ENCODE measurements at regions not wholly inside any gene's neighbourhood (a gene's known extent, or its start where the extent isn't known, plus 50 kb on each side); places are given as distances from the start of the nearest gene placed in this dataset.

DNA sequence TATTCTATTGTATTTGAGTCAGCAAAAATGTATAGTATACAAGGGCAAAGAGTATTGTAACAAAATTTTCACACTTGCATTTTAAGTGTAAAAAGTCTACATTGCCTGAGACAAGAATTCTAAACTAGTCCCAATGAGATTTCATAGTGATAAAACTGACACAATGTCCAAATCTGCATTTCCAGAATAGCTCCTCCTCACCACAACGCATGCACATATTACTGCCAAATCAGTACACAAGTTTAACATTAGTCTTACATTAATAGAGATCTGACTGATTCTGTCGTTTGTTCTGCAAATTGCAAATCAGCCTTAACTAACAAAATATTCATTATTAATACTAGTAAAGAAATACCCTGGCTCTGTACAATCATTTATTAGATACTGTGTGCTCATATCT, 222.2 kb upstream of the NEIL3 start:
- H3K27ac Mint-ChIP-seq (ENCODE audit: unreplicated experiment) = no peak overlapping the region
- H3K9me3 ChIP-seq = no peaks in the 10 kb centered on the region
- intact Hi-C loops (cut with micrococcal nuclease; ENCODE audit: unreplicated experiment) = no loop called here
- BruUV-seq (replicated peaks) = no TSS peak
- H3K4me3 ChIP-seq (ENCODE audit: low read depth, low read length) = no peak overlapping the region
- H3K4me1 ChIP-seq = no peaks in the 10 kb centered on the region
- H3K9me3 Mint-ChIP-seq (ENCODE audit: unreplicated experiment) = no peaks in the 10 kb centered on the region
- no peak overlapping the region for H3K4me3 Mint-ChIP-seq (ENCODE audit: unreplicated experiment)
- POLR2A ChIA-PET = no interaction called here
- H3K27me3 ChIP-seq (replicated peaks; ENCODE audit: control insufficient read depth, insufficient read depth, low read length) = no peaks in the 10 kb centered on the region
- TF ChIP-seq, protein P1, sequence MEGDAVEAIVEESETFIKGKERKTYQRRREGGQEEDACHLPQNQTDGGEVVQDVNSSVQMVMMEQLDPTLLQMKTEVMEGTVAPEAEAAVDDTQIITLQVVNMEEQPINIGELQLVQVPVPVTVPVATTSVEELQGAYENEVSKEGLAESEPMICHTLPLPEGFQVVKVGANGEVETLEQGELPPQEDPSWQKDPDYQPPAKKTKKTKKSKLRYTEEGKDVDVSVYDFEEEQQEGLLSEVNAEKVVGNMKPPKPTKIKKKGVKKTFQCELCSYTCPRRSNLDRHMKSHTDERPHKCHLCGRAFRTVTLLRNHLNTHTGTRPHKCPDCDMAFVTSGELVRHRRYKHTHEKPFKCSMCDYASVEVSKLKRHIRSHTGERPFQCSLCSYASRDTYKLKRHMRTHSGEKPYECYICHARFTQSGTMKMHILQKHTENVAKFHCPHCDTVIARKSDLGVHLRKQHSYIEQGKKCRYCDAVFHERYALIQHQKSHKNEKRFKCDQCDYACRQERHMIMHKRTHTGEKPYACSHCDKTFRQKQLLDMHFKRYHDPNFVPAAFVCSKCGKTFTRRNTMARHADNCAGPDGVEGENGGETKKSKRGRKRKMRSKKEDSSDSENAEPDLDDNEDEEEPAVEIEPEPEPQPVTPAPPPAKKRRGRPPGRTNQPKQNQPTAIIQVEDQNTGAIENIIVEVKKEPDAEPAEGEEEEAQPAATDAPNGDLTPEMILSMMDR (IDR thresholded peaks at IDR 0.05; ENCODE audit: insufficient read depth in 1 of 2, low read depth in 1 of 2, low read length in 1 of 2, severe bottlenecking in 1 of 2, unreplicated experiment in 1 of 2) = no peak
- DNase-seq = no peak
- no peaks in the 10 kb centered on the region for H3K36me3 Mint-ChIP-seq (ENCODE audit: insufficient read depth, unreplicated experiment)
- CTCF ChIA-PET = no interaction called here
- H3K4me1 Mint-ChIP-seq (ENCODE audit: low read depth, unreplicated experiment) = no peaks in the 10 kb centered on the region
- no peaks in the 10 kb centered on the region for H3K27me3 Mint-ChIP-seq (ENCODE audit: insufficient read depth, unreplicated experiment)
- no peaks in the 10 kb centered on the region for H3K36me3 ChIP-seq (ENCODE audit: control insufficient read depth, insufficient read depth, low read length)

DNA sequence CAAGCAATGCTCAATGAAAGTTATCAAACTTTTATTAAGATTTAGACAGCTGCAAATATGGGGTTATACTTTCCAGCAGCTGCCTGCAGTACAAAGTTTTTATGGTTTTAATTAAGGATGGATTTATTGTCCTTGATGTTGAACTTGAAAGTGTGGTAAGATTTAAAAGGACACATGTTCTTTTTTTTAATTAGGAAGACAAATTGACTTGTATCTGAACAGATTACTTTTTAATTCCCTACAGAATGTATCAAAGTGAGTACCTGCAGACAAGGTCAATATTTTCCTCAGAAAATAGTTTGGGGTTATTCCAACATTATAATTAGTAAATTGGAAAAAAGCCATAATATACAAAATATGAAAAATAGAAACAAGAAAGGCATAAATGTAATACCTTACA, 218.2 kb upstream of the NEIL3 start:
- CTCF ChIA-PET = no interaction called here
- no TSS peak for BruUV-seq (replicated peaks)
- H3K4me1 ChIP-seq = no peaks in the 10 kb centered on the region
- Mint-ChIP-seq H3K4me3 (ENCODE audit: unreplicated experiment) (no peak overlapping the region), H3K4me1 (ENCODE audit: low read depth, unreplicated experiment) (no peaks in the 10 kb centered on the region), H3K27ac (ENCODE audit: unreplicated experiment) (no peak overlapping the region), H3K27me3 (ENCODE audit: insufficient read depth, unreplicated experiment) (no peaks in the 10 kb centered on the region), H3K9me3 (ENCODE audit: unreplicated experiment) (no peaks in the 10 kb centered on the region), H3K36me3 (ENCODE audit: insufficient read depth, unreplicated experiment) (no peaks in the 10 kb centered on the region)
- no peak for DNase-seq
- TF ChIP-seq, protein P1 (IDR thresholded peaks at IDR 0.05; ENCODE audit: insufficient read depth in 1 of 2, low read depth in 1 of 2, low read length in 1 of 2, severe bottlenecking in 1 of 2, unreplicated experiment in 1 of 2) = no peak
- H3K27me3 ChIP-seq (replicated peaks; ENCODE audit: control insufficient read depth, insufficient read depth, low read length) = no peaks in the 10 kb centered on the region
- no peaks in the 10 kb centered on the region for H3K9me3 ChIP-seq
- no peaks in the 10 kb centered on the region for H3K36me3 ChIP-seq (ENCODE audit: control insufficient read depth, insufficient read depth, low read length)
- H3K4me3 ChIP-seq (ENCODE audit: low read depth, low read length) = no peak overlapping the region
- intact Hi-C loops (cut with micrococcal nuclease; ENCODE audit: unreplicated experiment) = no loop called here
- POLR2A ChIA-PET = no interaction called here

DNA sequence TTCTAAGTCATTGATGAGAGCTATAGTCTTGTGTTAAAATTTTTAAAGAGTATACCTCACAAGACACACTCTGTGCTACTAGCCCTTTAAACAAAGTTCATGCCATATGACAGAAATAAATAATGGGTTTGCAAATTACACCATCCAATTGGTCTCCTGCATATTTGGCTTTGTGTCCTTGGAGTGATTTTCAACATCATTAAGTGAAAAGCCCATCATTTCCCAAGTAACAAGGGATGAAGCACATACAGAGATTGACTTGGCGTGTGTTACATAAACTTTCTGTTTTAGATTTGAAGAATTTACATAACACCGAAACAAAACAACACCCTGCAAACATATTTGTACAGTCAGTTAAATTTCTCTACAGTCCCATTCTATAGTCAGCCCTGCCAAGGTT, 216.9 kb upstream of the NEIL3 start:
- no peaks in the 10 kb centered on the region for H3K27me3 Mint-ChIP-seq (ENCODE audit: insufficient read depth, unreplicated experiment)
- ChIA-PET CTCF (no interaction called here), POLR2A (no interaction called here)
- no peaks in the 10 kb centered on the region for H3K4me1 ChIP-seq
- H3K27ac Mint-ChIP-seq (ENCODE audit: unreplicated experiment) = no peak overlapping the region
- H3K4me3 ChIP-seq (ENCODE audit: low read depth, low read length) = no peak overlapping the region
- intact Hi-C loops (cut with micrococcal nuclease; ENCODE audit: unreplicated experiment) = no loop called here
- BruUV-seq (replicated peaks) = no TSS peak
- H3K4me1 Mint-ChIP-seq (ENCODE audit: low read depth, unreplicated experiment) = no peaks in the 10 kb centered on the region
- H3K9me3 Mint-ChIP-seq (ENCODE audit: unreplicated experiment) = no peaks in the 10 kb centered on the region
- TF ChIP-seq, protein P1 (IDR thresholded peaks at IDR 0.05; ENCODE audit: insufficient read depth in 1 of 2, low read depth in 1 of 2, low read length in 1 of 2, severe bottlenecking in 1 of 2, unreplicated experiment in 1 of 2) = no peak
- H3K36me3 Mint-ChIP-seq (ENCODE audit: insufficient read depth, unreplicated experiment) = no peaks in the 10 kb centered on the region
- no peaks in the 10 kb centered on the region for H3K27me3 ChIP-seq (replicated peaks; ENCODE audit: control insufficient read depth, insufficient read depth, low read length)
- no peak for DNase-seq
- no peaks in the 10 kb centered on the region for H3K36me3 ChIP-seq (ENCODE audit: control insufficient read depth, insufficient read depth, low read length)
- H3K9me3 ChIP-seq = no peaks in the 10 kb centered on the region
- no peak overlapping the region for H3K4me3 Mint-ChIP-seq (ENCODE audit: unreplicated experiment)
